GM12878 (cell line): ENCODE measurements at regions not wholly inside any gene's neighbourhood (a gene's known extent, or its start where the extent isn't known, plus 50 kb on each side); places are given as distances from the start of the nearest gene placed in this dataset.

Experiments used
- ATAC-seq: fragments of 200-7000 bp; cut with Tn5 transposase; 3 replicates; pipeline ENCODE4 v1.9.1; 2020; ENCODE audit warnings: mild to moderate bottlenecking, moderate library complexity
- BruUV-seq: library from RNA; stranded (reverse); fragments of 400-500 nt; replicated peaks from 2 replicates; lab custom pipeline; 2021; lab: Mats Ljungman, UMichigan
- CTCF ChIA-PET: fragments of 300-600 bp; sonication (Branson Sonifier 250); formaldehyde crosslinking; extraction: SDS; loops from one replicate; lab custom pipeline; 2021; ENCODE audit warnings: inconsistent platforms; lab: Yijun Ruan, JAX
- POLR2A ChIA-PET: fragments of 350-600 bp; formaldehyde crosslinking; extraction: SDS; loops from one replicate; lab custom pipeline; 2021; ENCODE audit warnings: inconsistent platforms; lab: Charles Lee
- RAD21 ChIA-PET: fragments of 300-600 bp; sonication (Branson Sonifier 250); formaldehyde crosslinking; loops from one replicate; lab custom pipeline; 2023; ENCODE audit warnings: antibody characterized with exemption; ENCODE audit not compliant: unreplicated experiment; lab: Charles Lee
- SMC1A ChIA-PET: fragments of 300-600 bp; sonication (Branson Sonifier 250); formaldehyde crosslinking; loops from one replicate; lab custom pipeline; 2023; ENCODE audit not compliant: unreplicated experiment, uncharacterized antibody; lab: Charles Lee
- DNase-seq: peaks from one replicate; pipeline ENCODE4 v3.0.0-alpha.2; 2011; ENCODE audit warnings: low read depth, low spot score
- FAIRE-seq: peaks from 3 replicates; lab custom pipeline; 2011; peaks lifted over from hg19 to GRCh38; lab: Jason Lieb, UNC
- H2AFZ ChIP-seq: 2 replicates; pipeline ENCODE4 v1.6.0; 2011; ENCODE audit warnings: low read depth, low read length, control low read depth; ENCODE audit not compliant: control insufficient read depth
- H3K27ac ChIP-seq: 2 replicates; pipeline ENCODE4 v1.5.1; 2011; ENCODE audit warnings: control low read depth; ENCODE audit not compliant: control insufficient read depth, insufficient read depth
- H3K27me3 ChIP-seq, 2 experiments: replicated peaks in 1 of 2; 2 replicates each; pipeline versions ENCODE4 v1.6.0 to v1.6.1; 2011; ENCODE audit warnings: low read length in 1 of 2; ENCODE audit not compliant: control insufficient read depth in 2 of 2, insufficient read depth in 2 of 2
- H3K36me3 ChIP-seq, 2 experiments: 2 replicates each; pipeline ENCODE4 v1.5.1; 2011; ENCODE audit warnings: low read length in 1 of 2; ENCODE audit not compliant: control insufficient read depth in 2 of 2, insufficient read depth in 2 of 2
- H3K4me1 ChIP-seq: 2 replicates; pipeline ENCODE4 v1.6.1; 2011; ENCODE audit warnings: mild to moderate bottlenecking, low read length, moderate library complexity, mixed read lengths; ENCODE audit not compliant: control insufficient read depth, insufficient read depth
- H3K4me2 ChIP-seq: 2 replicates; pipeline ENCODE4 v1.6.0; 2011; ENCODE audit warnings: control low read depth; ENCODE audit not compliant: control insufficient read depth, insufficient read depth
- H3K4me3 ChIP-seq: fragments of 200-600 bp; sonication (generic); 2 replicates; pipeline ENCODE4 v1.5.1; 2016
- H3K79me2 ChIP-seq: 2 replicates; pipeline ENCODE4 v1.6.0; 2011; ENCODE audit warnings: low read length; ENCODE audit not compliant: control insufficient read depth, insufficient read depth
- H3K9ac ChIP-seq: 2 replicates; pipeline ENCODE4 v1.8.0; 2011; ENCODE audit warnings: low read length, control low read depth, mixed read lengths; ENCODE audit not compliant: control insufficient read depth, insufficient read depth
- H3K9me3 ChIP-seq: replicated peaks from 3 replicates; pipeline ENCODE4 v1.5.1; 2011; ENCODE audit warnings: mild to moderate bottlenecking, low read length; ENCODE audit not compliant: control insufficient read depth, insufficient read depth
- H4K20me1 ChIP-seq: 2 replicates; pipeline ENCODE4 v1.6.0; 2011; ENCODE audit not compliant: control insufficient read depth, insufficient read depth
- ATF2 ChIP-seq: IDR thresholded peaks from 2 replicates; pipeline ENCODE4 v1.6.1; 2012; ENCODE audit warnings: low read length, inconsistent platforms
- ATF3 ChIP-seq: IDR thresholded peaks from 2 replicates; pipeline ENCODE4 v1.6.1; 2011; ENCODE audit warnings: low read depth, mild to moderate bottlenecking, low read length, moderate library complexity, borderline replicate concordance; ENCODE audit errors: extremely low read depth
- BACH1 ChIP-seq: fragments of 450-650 bp; IDR thresholded peaks from 2 replicates; pipeline ENCODE4 v1.6.1; 2017; ENCODE audit warnings: mild to moderate bottlenecking, borderline replicate concordance
- BMI1 ChIP-seq: fragments of 450-650 bp; IDR thresholded peaks from 2 replicates; pipeline ENCODE4 v1.6.1; 2016; ENCODE audit warnings: mild to moderate bottlenecking, moderate library complexity, borderline replicate concordance
- CBX5 ChIP-seq: sonication (generic); IDR thresholded peaks from 2 replicates; pipeline ENCODE4 v1.6.1; 2016; ENCODE audit warnings: low read depth, moderate library complexity, mild to moderate bottlenecking, inconsistent platforms
- CHD2 ChIP-seq: IDR thresholded peaks from 2 replicates; pipeline ENCODE4 v1.6.1; 2011; ENCODE audit warnings: low read depth, low read length, improper control_type of control experiment, borderline replicate concordance
- DPF2 ChIP-seq: fragments of 450-650 bp; IDR thresholded peaks from 2 replicates; pipeline ENCODE4 v1.6.1; 2017; ENCODE audit warnings: mild to moderate bottlenecking
- FOS ChIP-seq: IDR thresholded peaks from 3 replicates; pipeline ENCODE4 v1.6.1; 2011; ENCODE audit warnings: borderline replicate concordance; ENCODE audit not compliant: insufficient read length; ENCODE audit errors: extremely low read depth
- FOXK2 ChIP-seq: fragments of 450-650 bp; IDR thresholded peaks from 2 replicates; pipeline ENCODE4 v1.6.1; 2017; ENCODE audit warnings: mild to moderate bottlenecking, moderate library complexity
- IRF5 ChIP-seq: fragments of 450-650 bp; IDR thresholded peaks from 2 replicates; pipeline ENCODE4 v1.6.1; 2017; ENCODE audit warnings: borderline replicate concordance
- JUND ChIP-seq: IDR thresholded peaks from 2 replicates; pipeline ENCODE4 v1.6.1; 2012; ENCODE audit warnings: low read depth, mild to moderate bottlenecking, low read length, improper control_type of control experiment, moderate library complexity
- KLF5 ChIP-seq: fragments of 450-650 bp; IDR thresholded peaks from 2 replicates; pipeline ENCODE4 v1.6.1; 2014; ENCODE audit warnings: mild to moderate bottlenecking; ENCODE audit not compliant: partially characterized antibody
- MXI1 ChIP-seq: fragments of 150-350 bp; IDR thresholded peaks from 2 replicates; pipeline ENCODE4 v1.6.1; 2011; ENCODE audit warnings: low read depth, mild to moderate bottlenecking, inconsistent platforms, low read length, improper control_type of control experiment
- NFIC ChIP-seq: IDR thresholded peaks from 2 replicates; pipeline ENCODE4 v1.6.1; 2012; ENCODE audit warnings: low read depth, mild to moderate bottlenecking, inconsistent platforms, low read length, moderate library complexity
- NFYA ChIP-seq: IDR thresholded peaks from 2 replicates; pipeline ENCODE4 v1.6.1; 2011; ENCODE audit warnings: low read depth, mild to moderate bottlenecking, low read length, improper control_type of control experiment, borderline replicate concordance
- NR2C1 ChIP-seq: fragments of 450-650 bp; IDR thresholded peaks from 2 replicates; pipeline ENCODE4 v1.6.1; 2017; ENCODE audit warnings: antibody characterized with exemption, mild to moderate bottlenecking, moderate library complexity
- PKNOX1 ChIP-seq: fragments of 450-650 bp; IDR thresholded peaks from 2 replicates; pipeline ENCODE4 v1.6.1; 2016; ENCODE audit warnings: mild to moderate bottlenecking
- SIX5 ChIP-seq: IDR thresholded peaks from 2 replicates; pipeline ENCODE4 v1.6.1; 2011; ENCODE audit warnings: mild to moderate bottlenecking, low read depth, low read length, moderate library complexity; ENCODE audit not compliant: severe bottlenecking
- SPI1 ChIP-seq: IDR thresholded peaks from 2 replicates; pipeline ENCODE4 v1.6.1; 2011; ENCODE audit warnings: low read depth, mild to moderate bottlenecking, low read length, moderate library complexity, borderline replicate concordance; ENCODE audit not compliant: insufficient read depth
- YBX1 ChIP-seq: fragments of 450-650 bp; IDR thresholded peaks from 2 replicates; pipeline ENCODE4 v1.6.1; 2016; ENCODE audit warnings: antibody characterized with exemption
- YY1 ChIP-seq: IDR thresholded peaks from 2 replicates; pipeline ENCODE4 v1.6.1; 2011; ENCODE audit warnings: low read depth, mild to moderate bottlenecking, low read length
- ZBED1 ChIP-seq: IDR thresholded peaks from 2 replicates; pipeline ENCODE4 v1.6.1; 2016; ENCODE audit warnings: borderline replicate concordance
- WGBS: methylation state at CpG from one replicate; pipeline ENCODE4 v1.1.6; 2016; ENCODE audit warnings: low lambda C conversion rate; ENCODE audit not compliant: insufficient replicate concordance, insufficient coverage; ENCODE audit errors: missing lambda C conversion rate; 5-methylcytosine and 5-hydroxymethylcytosine counted together
- in situ Hi-C: fragments of 300-500 bp; cut with MboI; formaldehyde crosslinking; loops from 9 replicates; pipeline ENCODE4 v1.14.3; 2018; ENCODE audit warnings: mixed read lengths
- intact Hi-C: fragments of 100-400 bp; cut with micrococcal nuclease; formaldehyde crosslinking; loops from one replicate; pipeline ENCODE4 v1.14.2; 2022; ENCODE audit not compliant: unreplicated experiment

- no peak for TF ChIP-seq FOXK2
- TF ChIP-seq CHD2: no peak
- TF ChIP-seq SIX5: no peak
- no peak for TF ChIP-seq SPI1
- TF ChIP-seq KLF5: no peak
Measured at GRCh38 chr11:121881806-121882205, 234.2 kb downstream of the BLID start (continued).

GRCh38 chr11:121877152-121877551 lies 238.9 kb downstream of the BLID start:
- DNase-seq: no peak
- Histone ChIP-seq H3K4me3 (no peak overlapping the region), H3K9ac (no peak overlapping the region), H3K4me2 (no peak overlapping the region), H3K36me3 (no peaks in the 10 kb centered on the region), H2AFZ (no peak overlapping the region), H3K79me2 (no peaks in the 10 kb centered on the region), H4K20me1 (no peaks in the 10 kb centered on the region), H3K4me1 (no peaks in the 10 kb centered on the region), H3K27ac (no peak overlapping the region), H3K9me3 (no peaks in the 10 kb centered on the region), H3K27me3 (no peaks in the 10 kb centered on the region)
- TF ChIP-seq NFIC (no peak), CBX5 (no peak), IRF5 (no peak), FOS (no peak), YY1 (no peak), MXI1 (no peak), DPF2 (no peak), NFYA (no peak), YBX1 (no peak), PKNOX1 (no peak), BMI1 (no peak), ATF2 (no peak), NR2C1 (no peak), ZBED1 (no peak), KLF5 (no peak), BACH1 (no peak), ATF3 (no peak), JUND (no peak)
- CTCF ChIA-PET: no interaction called here
- POLR2A ChIA-PET: no interaction called here
- intact Hi-C loops (no loop called here), in situ Hi-C loops (no loop called here)
- BruUV-seq: no TSS peak
- no peak for ATAC-seq
- no peak for FAIRE-seq
- SMC1A ChIA-PET: no interaction called here
- RAD21 ChIA-PET: interaction anchor here (0.5 kb wide), 1 partner anchor 30 kb away, joined by 3 read pairs; no protein-coding TSS in a partner anchor
- WGBS: 15% methylated on average over 6 of the region's 6 CpGs
